GM04504 (cell line): ENCODE measurements at regions not wholly inside any gene's neighbourhood (a gene's known extent, or its start where the extent isn't known, plus 50 kb on each side); places are given as distances from the start of the nearest gene placed in this dataset.

Source experiments
- DNase-seq: peaks from one replicate; pipeline ENCODE4 v3.0.0-alpha.2; 2012; ENCODE audit warnings: low read depth

DNA sequence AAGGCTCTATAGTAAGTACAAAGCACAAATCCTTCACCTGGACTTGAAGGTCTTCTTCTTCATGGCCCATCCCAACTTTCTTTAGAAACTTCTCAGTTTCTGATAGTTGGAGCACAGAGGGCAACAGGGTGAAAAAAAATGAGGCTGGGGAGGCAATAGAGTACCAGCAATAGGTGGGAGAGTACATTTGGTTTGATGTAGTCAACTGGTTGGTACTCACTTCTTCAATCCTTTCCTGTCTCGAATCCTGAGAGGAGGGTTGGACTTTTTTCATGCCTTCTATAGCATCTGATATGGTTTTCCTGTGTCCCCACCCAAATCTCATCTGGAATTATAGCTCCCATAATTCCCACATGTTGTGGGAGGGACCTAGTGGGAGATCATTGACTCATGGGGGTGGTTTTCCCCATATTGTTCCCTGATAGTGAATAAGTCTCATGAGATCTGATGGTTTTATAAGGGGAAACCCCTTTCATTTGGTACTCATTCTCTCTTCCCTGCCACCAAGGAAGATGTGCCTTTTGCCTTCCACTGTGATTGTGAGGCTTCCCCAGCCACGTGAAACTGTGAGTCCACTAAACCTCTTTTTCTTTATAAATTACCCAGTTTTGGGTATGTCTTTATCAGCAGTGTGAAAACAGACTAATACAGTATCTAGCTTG is 75.9 kb upstream of the LCLAT1 start:
- no peak for DNase-seq

DNA sequence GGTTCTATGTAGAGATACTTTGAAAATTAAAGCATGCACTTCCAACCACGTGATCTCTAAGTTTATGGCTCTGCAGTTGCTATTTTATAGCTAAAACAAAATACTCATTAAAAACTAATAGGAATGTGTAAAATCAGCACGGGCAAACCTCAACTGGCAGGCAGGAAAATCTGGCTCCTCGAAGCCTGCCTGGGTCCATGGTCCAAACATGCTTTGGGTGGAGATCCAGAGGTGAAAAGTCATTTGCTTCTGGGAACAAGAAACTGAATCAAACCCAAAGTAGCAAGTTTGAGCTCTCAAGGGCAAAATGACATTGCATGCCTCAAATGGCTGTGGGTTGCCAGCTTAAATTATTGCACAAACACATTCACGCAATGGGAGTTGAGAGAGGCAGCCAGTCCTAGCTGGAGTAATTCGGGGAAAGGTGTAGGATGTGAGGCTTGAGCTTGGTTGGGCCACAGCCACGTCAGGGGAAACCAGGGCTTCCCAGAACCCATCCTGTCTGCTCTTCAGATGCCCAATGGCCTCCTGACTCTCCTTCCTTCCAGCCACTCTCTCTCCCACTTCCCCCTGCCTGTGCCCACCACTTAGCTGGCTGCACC is 75.2 kb upstream of the LCLAT1 start:
- peak; percentile 65 for DNase-seq

DNA sequence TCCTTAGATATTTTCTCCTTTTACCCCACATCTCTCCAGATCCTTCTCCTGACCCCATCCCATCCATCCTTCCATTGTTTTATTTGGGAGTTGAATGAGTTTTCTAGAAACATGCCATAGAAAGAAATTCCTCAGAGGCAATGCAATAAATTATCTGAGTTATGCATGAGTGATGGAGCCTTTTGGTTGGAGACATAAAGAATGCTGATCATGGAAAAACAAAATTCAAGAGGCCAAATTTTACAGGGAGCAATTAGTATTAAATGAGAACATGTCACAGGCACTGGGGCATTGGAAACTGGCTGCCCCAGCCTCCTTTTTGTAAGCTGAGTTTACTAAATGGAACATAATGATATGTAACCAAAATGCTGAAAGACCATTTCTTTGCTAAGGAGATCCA is 74.2 kb upstream of the LCLAT1 start:
- DNase-seq: no peak

- peak; percentile 60 for DNase-seq
Observed at GRCh38 chr2:30373881-30374302, 73.2 kb upstream of the LCLAT1 start.

- no peak for DNase-seq
Observed at GRCh38 chr2:30374380-30374779, 72.7 kb upstream of the LCLAT1 start.

DNA sequence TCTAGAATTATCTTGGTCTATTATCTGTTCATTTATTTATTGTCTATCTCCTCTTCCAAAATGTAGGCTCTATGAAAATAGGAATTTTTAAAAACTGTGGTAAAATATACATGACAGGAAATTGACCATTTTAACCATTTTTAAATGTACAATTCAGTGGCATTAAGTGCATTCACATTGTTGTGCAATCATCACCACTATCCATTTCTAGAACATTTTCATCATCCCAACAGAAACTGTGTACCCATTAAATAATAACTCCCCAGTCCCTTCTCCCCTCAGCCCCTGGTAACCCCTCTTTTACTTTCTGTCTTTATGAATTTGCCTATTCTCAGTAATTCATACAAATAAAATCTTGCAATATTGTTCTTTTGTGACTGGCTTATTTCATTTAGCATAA is 71.1 kb upstream of the LCLAT1 start:
- DNase-seq: no peak

GRCh38 chr2:30379481-30379880 is 67.6 kb upstream of the LCLAT1 start:
- no peak for DNase-seq

GRCh38 chr2:30380824-30381223 is 66.2 kb upstream of the LCLAT1 start:
- DNase-seq: no peak

DNA sequence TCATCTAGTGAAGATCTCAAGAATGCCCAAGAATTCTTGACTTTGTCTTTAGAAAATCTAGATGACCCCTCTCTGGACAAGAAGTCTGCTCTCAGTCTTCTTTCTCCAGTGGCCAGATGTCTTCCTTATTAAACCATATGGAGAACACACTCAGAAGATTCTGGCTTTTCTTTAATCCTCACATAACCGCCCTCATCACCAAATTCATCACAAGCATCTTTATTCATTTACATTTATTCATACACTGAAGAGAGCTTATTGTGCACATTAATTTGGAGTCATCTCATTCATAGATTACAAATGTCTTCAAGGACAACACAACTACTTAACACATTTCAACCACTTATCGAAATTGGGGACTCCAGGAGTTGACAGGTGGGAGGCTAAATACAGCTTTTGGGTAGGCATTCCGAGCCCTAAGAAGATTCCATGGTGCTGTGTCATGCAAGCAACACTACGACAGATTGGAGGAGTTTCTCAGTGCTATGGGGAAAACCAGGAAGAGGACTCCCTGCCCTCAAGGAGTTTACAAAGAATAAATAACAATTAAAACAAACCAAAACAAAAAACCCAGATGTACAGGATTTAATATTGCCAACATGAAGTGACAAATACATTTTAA is 64.8 kb upstream of the LCLAT1 start:
- no peak for DNase-seq

GRCh38 chr2:30382995-30383394 is 64.1 kb upstream of the LCLAT1 start:
- DNase-seq: no peak

DNA sequence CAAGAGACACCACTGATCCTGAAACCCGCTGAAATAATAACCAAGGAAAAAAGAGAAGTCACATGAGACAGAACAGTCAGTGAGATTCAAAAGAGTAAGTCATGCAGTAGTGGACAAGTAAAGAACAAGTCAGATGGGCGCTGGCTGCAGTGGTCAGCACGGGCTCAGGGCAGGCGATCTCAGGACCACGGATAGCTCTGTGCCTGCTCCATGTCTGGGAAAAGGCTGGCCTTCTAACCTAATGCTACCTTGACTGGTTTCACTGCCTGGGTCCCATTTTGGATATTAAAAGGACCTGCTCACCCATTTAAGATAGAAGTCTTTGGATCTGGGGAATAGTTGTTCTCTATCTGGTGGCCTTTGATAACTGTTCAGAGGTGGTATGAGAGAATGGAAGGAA is 61.7 kb upstream of the LCLAT1 start:
- no peak for DNase-seq

- no peak for DNase-seq
Observed at GRCh38 chr2:30392097-30392496, 54.9 kb upstream of the LCLAT1 start.

DNA sequence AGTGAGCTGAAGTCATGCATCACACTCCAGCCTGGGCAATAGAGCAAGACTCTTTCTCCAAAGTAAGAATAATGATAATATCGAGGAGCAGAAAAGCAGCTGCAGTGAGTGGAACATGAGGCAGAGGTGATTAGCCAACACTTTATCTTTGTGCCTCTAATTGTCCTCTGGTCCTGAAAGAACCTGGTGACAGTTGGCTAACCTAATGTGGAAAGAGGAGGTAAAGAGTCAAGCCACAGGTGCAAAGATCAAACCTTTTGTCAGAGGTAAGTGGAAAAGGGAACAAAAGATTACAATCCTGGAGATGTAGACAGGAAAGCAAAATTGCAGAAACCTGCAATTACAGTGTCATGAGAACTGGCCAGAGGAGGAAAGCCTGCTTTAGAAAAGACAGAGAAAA is 53.5 kb upstream of the LCLAT1 start:
- no peak for DNase-seq

- no peak for DNase-seq
Observed at GRCh38 chr2:30394096-30394495, 53.0 kb upstream of the LCLAT1 start.

DNA sequence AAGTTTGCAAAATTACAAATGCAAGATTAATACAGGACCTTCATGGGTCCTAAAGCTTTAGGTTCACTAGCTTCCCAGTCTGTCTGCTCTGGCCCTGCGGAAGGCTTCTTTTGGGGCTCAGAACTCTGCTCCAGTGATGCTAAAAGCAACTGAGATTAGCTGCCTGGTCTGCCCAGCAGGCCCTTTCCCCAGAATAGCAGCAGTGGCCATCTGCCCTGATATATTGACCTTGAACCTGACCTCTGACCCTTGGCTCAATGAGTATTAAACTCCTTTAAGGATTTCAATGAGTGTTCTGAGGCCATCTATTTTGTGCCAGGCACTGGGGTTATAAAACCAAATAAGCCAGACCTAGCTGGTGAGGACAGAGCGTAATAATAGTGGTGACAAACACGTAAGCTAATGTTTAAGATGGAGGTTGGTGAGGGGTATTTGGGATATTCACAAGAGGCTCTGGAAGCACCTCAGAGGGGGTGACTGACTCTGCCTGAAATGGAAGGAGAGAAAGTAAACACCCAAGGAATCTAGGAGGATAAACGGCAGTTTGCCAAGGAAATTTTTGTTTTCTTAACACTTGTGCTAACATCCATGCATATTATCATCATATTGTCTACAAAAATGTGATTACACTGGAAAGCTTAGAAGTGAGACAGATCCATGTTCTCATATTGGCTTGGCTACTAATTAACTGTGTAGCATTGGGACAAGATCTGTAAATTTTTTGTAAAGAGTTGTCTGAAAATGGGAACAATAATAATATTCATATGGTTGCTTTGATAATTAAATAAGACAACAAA is 50.4 kb upstream of the LCLAT1 start:
- DNase-seq: no peak
